Fibroblast of mammary gland (primary cell): ENCODE measurements at regions not wholly inside any gene's neighbourhood (a gene's known extent, or its start where the extent isn't known, plus 50 kb on each side); places are given as distances from the start of the nearest gene placed in this dataset.

Source experiments
- DNase-seq: peaks from one replicate; pipeline ENCODE4 v3.0.0-alpha.2; 2010; ENCODE audit warnings: low read depth
- H3K4me3 ChIP-seq: 2 replicates; pipeline ENCODE4 v1.5.1; 2011; ENCODE audit warnings: low read depth, mild to moderate bottlenecking, low read length, moderate library complexity; ENCODE audit not compliant: control insufficient read depth
- CTCF ChIP-seq: conservative IDR thresholded peaks from 2 replicates; pipeline ENCODE4 v1.5.1; 2011; ENCODE audit warnings: low read depth, low read length, inconsistent platforms; ENCODE audit not compliant: control insufficient read depth, insufficient read depth

- TF ChIP-seq CTCF: no peak
- no peak overlapping the region for H3K4me3 ChIP-seq
- DNase-seq: no peak
Observed at GRCh38 chr12:91824991-91825390, 320.7 kb downstream of the BTG1 start.

GRCh38 chr12:91819132-91819447, 326.6 kb downstream of the BTG1 start:
- no peak overlapping the region for H3K4me3 ChIP-seq
- TF ChIP-seq CTCF: no peak
- DNase-seq: peak; percentile 40

GRCh38 chr12:91818227-91819131, 327.2 kb downstream of the BTG1 start:
- no peak for TF ChIP-seq CTCF
- peak; percentile 11 for DNase-seq
- H3K4me3 ChIP-seq: no peak overlapping the region

- H3K4me3 ChIP-seq: no peak overlapping the region
- no peak for TF ChIP-seq CTCF
- DNase-seq: peak; percentile 14
Observed at GRCh38 chr12:91817517-91817916, 328.1 kb downstream of the BTG1 start.

DNA sequence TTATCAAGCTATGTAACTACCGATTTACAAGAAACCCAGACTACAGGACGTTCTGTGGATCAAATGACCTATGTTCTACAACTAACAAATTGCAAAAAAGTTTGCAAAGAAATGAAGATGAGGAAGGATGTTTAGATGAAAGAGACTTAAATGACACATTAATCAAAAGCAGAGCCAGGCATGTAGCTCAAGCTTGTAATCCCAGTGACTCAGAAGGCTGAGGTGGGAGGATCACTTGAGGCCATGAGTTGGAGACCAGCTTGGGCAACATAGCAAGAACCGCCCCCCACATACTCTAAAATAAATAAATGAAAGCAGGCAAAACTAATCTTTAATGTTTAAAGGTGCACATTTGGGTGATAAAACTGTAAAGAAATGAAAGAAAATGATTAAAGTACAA, 331.9 kb downstream of the BTG1 start:
- no peak overlapping the region for H3K4me3 ChIP-seq
- TF ChIP-seq CTCF: no peak
- DNase-seq: peak; percentile 88

GRCh38 chr12:91811481-91812287, 334.0 kb downstream of the BTG1 start:
- TF ChIP-seq CTCF: peak; percentile 79
- peak; percentile 72 for DNase-seq
- no peak overlapping the region for H3K4me3 ChIP-seq
